ENCODE measurements at regions not wholly inside any gene's neighbourhood (a gene's known extent, or its start where the extent isn't known, plus 50 kb on each side); places are given as distances from the start of the nearest gene placed in this dataset.

GRCh38 chr15:58282060-58282708 lies 144.0 kb downstream of the AQP9 start:
- H3K27ac ChIP-seq (ENCODE audit: low read depth in 1 of 2, low read length in 2 of 2): peak overlapping the region; percentile 81 to 93

More at GRCh38 chr15:58282060-58282708, 144.0 kb downstream of the AQP9 start:
- H3K4me1 ChIP-seq (ENCODE audit: control insufficient read depth in 4 of 4, insufficient read depth in 4 of 4, low read length in 3 of 4): peaks cover 8 to 59% (median 29%) of the 10 kb centered on the region in 4 donors
- H3K4me3 ChIP-seq (ENCODE audit: low read depth in 1 of 3, low read length in 3 of 3): peak overlapping the region in 2 of 3 donors; percentile 61 to 65
- peak; percentile 87 for TF ChIP-seq HNF4G (IDR thresholded peaks at IDR 0.05)
- peak; percentile 97 for TF ChIP-seq NR2F2 (IDR thresholded peaks at IDR 0.05)
- peak; percentile 90 to 92 for TF ChIP-seq HNF4A (conservative IDR thresholded peaks at IDR 0.05)
- TF ChIP-seq GABPA (IDR thresholded peaks at IDR 0.05 in 1 of 2, conservative IDR thresholded peaks at IDR 0.05 in 1 of 2): no peak
- no peak for TF ChIP-seq ATF3 (IDR thresholded peaks at IDR 0.05)
- peak; percentile 22 for TF ChIP-seq FOXA2 (IDR thresholded peaks at IDR 0.05)
- peak; percentile 50 to 56 for TF ChIP-seq JUND (IDR thresholded peaks at IDR 0.05)
- TF ChIP-seq TAF1 (conservative IDR thresholded peaks at IDR 0.05): no peak
- TF ChIP-seq EGR1 (IDR thresholded peaks at IDR 0.05; ENCODE audit: low read depth in 2 of 2): peak in 1 of 2 donors; percentile 16
- TF ChIP-seq ZBTB33 (IDR thresholded peaks at IDR 0.05): peak; percentile 29
- peak; percentile 92 to 93 for TF ChIP-seq RXRA (IDR thresholded peaks at IDR 0.05)
- no peak for TF ChIP-seq FOXA1 (IDR thresholded peaks at IDR 0.05)
- peak; percentile 87 for TF ChIP-seq SP1 (IDR thresholded peaks at IDR 0.05)
- peak; percentile 38 for TF ChIP-seq REST (IDR thresholded peaks at IDR 0.05)
- peak; percentile 42 for TF ChIP-seq YY1 (IDR thresholded peaks at IDR 0.05)
- no peak for TF ChIP-seq CTCF (IDR thresholded peaks at IDR 0.05; ENCODE audit: low read depth, low read length, missing input control)
- peak; percentile 80 for TF ChIP-seq MAX (IDR thresholded peaks at IDR 0.05)
- peak; percentile 52 to 59 for TF ChIP-seq RAD21 (IDR thresholded peaks at IDR 0.05)
- no peaks in the 10 kb centered on the region for H3K27me3 ChIP-seq (ENCODE audit: control insufficient read depth in 4 of 4, insufficient read depth in 4 of 4, low read length in 3 of 4)
- no peaks in the 10 kb centered on the region for H3K36me3 ChIP-seq (ENCODE audit: control insufficient read depth in 4 of 4, insufficient read depth in 3 of 4, low read depth in 1 of 4, low read length in 3 of 4)
- WGBS: 38% methylated on average over 3 of the region's 3 CpGs
- DNase-seq (ENCODE audit: low spot score): no peak
- peak overlapping the region in 1 of 2 donors; percentile 58 for H3K9ac ChIP-seq (ENCODE audit: low read depth in 1 of 2, low read length in 2 of 2)
- no peaks in the 10 kb centered on the region for H3K9me3 ChIP-seq (ENCODE audit: control insufficient read depth in 4 of 4, low read length in 3 of 4)

Measured in liver (tissue), 8 donors.